HuH-7 (cell line): ENCODE measurements at regions not wholly inside any gene's neighbourhood (a gene's known extent, or its start where the extent isn't known, plus 50 kb on each side); places are given as distances from the start of the nearest gene placed in this dataset.

Experiments used
- DNase-seq: peaks from one replicate; pipeline ENCODE4 v3.0.0; 2011; ENCODE audit warnings: low spot score

- no peak for DNase-seq
Measured at GRCh38 chr3:28905798-28906197, 375.1 kb upstream of the RBMS3 start.

DNA sequence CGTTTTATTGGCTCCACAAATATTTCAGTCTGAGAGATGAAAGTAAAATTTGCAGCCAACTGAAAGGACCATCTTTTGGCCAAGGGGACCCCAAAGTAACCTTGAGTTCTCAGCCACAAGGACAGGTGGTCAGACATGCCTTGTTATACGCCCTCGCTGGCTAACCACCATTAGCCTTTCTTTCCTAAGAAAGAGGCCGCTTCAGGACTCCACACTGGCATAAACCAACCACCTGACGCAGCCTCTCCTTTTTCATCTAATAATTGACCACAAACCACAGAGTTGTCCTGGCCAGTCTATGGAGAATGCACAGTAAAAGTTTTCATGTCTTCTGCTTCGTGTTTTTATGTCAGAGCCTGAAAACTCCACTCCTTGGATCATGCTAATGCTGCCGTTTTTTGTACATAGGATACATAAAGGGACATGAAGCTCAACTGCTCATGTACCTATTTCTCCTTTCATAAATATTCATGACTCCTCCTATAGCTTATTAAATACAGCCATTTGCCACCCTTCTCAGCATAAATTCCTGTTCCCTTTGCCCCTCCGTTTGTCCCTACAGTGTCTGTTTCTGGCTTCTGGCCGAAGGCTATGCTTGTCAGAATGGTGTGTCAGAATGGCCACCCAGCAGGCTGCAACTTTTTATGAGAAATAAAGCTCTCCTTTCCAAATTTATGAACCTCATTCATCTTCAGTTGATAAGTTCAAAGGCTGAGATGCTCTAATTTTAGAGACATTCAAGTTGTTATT is 374.1 kb upstream of the RBMS3 start:
- no peak for DNase-seq

DNA sequence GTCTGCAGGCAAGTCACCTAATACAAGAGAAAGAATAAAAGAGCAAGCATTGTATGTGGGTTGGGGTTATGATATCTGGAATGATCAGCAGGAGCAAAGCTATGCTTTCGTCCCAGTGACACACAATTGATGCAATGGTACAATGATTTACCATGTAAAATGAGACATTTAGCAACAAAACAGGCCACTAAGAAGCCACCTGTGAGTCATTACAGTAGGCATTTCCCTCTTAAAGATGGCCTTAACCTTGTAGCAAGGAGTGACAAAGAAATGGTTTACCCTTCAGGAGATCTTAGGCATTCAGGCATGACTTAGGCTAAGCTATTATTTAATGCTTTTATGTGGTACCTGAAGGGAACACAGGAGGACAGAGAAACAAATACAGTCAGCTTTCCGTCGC is 373.3 kb upstream of the RBMS3 start:
- DNase-seq = no peak

DNA sequence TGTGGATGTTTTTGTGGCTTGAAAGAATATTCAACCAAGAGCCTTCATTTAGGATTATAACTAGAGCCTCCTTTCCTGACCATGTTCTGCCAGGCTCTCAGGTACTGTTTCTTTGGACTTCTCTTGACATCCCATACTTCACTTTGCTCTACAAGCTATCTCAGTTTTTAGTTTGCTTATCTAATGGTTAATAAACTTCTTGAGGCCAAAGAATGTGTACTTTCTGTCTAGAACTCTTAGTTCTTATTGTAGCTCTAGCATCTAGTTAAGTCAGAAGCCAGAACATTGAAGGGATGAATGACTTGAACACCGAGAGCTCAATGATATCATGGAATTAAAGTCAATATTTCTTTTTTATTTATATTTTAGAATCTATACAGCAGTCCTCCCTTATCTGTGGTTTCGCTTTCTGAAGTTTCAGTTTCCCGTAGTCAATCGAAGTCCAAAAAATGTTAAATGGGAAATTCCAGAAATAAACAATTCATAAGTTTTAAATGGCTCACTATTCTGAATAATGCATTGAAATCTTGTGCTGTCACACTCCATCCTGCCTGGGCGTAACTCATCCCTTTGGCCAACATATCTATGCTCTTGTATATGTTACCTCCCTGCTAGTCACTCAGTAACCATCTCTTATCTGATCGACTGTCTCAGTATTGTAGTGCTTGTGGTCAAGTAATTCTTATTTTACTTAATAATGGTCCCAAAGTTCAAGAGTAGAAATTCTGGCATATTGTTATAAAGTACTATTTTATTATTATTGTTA is 368.6 kb upstream of the RBMS3 start:
- no peak for DNase-seq

GRCh38 chr3:28915741-28916500 is 364.9 kb upstream of the RBMS3 start:
- DNase-seq = peak; percentile 22

DNA sequence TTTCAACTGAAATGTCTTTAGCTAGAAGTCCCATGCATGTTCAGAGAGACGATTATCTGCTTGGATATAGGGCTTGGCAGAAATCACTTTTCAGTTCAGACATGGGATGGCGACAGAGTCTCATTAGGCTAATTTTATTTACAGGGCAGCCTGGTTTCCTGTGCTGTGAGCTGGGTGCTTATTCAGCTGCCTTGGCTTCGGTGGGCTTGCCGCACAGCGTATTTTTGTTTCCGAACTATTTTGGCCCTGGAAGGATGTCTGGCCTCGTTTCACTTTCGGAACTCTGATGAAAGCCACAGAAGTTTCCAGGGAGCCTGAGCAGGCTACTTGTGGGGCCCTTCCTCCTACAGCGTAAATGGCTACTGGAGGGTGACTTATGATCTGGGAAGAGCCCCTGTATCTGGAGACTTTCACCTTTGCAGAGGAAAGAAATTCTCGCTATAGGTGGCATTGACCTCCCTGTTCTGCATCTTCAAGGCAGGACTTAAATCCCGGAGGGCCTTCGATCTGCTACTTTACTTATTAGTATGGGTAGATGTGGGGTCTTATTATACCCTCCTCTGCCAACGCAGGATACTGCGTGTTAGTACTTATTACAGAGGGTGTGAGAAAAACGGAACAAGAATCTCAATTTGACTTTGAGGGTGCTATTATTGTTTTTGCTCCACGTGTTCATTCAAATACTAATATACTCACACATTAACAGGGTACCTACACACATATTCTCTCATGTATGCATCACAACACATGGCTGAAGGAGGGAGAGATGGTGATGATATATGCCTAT is 364.0 kb upstream of the RBMS3 start:
- DNase-seq = no peak

- no peak for DNase-seq
Measured at GRCh38 chr3:28917895-28918475, 362.9 kb upstream of the RBMS3 start.

DNA sequence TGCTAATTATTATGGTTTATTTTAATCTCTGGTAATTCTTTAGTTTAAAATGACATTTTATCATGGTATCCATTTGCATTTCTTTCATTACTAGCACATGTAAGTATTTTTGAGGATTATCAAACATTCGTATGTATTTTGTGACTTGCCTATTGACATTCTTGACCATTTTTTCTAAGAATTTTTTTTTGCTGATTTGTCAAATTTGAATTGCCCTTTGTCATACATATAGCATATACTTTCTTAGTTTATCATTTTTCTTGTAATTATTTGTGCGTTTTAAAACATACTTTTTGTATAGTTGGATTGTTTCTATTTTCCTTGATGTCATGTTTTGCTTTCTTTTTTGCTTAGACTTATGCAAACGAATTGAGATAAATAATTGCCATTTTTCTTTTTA is 358.5 kb upstream of the RBMS3 start:
- no peak for DNase-seq

GRCh38 chr3:28923994-28924393 is 356.9 kb upstream of the RBMS3 start:
- no peak for DNase-seq

- no peak for DNase-seq
Measured at GRCh38 chr3:28924744-28925360, 356.0 kb upstream of the RBMS3 start.

DNA sequence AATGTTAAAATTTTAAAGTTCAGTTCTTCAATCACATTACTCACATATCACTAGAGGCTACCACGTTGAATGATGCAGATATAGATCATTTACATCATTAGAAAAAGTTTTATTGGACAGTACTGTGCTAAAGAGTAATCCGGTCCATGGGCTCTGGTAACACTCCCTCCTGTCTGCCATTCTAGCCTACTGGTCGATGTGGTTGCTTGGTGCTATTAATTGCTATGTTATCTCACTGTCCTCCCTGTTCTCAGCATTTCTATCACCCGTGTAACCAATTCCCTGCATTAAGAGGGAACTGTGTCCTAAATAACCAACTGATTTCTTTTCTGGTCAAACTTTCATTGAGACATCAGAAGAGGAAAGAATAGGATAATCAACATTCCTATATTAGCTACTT is 347.5 kb upstream of the RBMS3 start:
- no peak for DNase-seq

DNA sequence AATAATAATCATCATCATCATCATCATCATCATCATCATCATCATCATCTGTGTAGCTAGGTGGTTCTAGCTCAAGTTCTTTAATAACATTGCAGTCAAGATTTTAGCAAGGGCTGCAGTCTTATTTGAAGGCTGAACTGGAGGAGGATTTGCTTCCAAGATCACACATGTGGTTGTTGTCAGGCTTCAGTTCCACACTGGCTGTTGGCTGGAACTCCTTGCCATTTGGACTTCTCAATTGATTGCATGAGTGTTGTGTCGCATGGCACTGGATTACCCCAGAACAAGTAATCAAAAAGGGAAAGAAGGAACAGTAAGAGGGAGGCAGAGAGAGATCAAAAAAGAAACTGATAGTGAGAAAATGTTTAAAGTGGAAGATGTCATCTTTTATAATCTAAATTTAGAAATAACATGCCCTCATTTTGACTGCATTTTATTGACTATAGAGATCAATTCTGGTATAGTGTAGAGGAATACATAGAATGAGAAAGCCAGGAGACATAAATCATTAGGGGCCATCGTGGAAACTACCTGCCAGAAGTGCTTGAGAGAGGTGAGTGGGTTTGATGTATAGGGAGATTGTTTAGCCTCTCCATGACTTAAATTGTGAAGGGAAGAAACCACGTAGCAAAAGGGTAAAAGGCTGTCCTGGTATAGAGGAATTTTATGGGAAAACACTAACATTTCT is 346.6 kb upstream of the RBMS3 start:
- DNase-seq = no peak

DNA sequence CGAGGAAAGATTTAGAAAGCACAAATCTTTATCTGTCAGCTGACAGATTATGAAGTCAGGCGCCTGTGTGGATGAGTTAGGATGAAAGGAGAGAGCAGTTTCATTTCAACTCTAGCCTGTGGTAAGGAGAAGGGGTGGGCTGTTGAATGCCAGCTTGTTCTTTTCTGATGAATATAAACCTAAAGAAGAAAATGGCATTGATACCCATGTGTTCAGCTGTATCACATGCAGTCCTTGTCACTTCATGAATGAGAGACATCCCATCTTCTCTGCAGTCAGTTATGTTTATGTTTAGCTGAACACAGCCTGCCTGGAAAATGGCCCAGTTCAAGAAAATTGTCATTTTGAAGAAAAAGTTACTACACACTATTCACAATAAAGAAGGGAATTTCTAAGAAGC is 345.7 kb upstream of the RBMS3 start:
- no peak for DNase-seq

GRCh38 chr3:28936154-28936553 is 344.7 kb upstream of the RBMS3 start:
- DNase-seq = no peak

GRCh38 chr3:28940530-28940929 is 340.3 kb upstream of the RBMS3 start:
- no peak for DNase-seq

- DNase-seq = no peak
Measured at GRCh38 chr3:28940994-28941393, 339.9 kb upstream of the RBMS3 start.

DNA sequence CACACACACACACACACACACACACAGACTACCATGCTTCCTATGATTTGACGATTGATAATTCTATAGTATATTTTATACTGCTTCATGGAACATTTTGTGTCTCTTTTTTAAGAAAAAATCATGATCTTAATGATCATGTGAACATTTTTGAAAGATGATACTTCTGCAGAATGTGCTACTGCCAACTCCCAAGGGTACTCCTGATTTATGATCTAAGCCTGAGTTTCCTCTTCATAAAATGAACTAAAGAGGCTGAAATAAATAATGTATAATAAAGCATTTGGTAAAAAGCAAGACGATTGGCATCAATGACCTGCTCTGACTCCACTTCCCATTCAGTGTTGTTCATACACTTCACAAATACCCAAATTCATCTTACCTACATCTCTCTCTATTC is 333.8 kb upstream of the RBMS3 start:
- no peak for DNase-seq

DNA sequence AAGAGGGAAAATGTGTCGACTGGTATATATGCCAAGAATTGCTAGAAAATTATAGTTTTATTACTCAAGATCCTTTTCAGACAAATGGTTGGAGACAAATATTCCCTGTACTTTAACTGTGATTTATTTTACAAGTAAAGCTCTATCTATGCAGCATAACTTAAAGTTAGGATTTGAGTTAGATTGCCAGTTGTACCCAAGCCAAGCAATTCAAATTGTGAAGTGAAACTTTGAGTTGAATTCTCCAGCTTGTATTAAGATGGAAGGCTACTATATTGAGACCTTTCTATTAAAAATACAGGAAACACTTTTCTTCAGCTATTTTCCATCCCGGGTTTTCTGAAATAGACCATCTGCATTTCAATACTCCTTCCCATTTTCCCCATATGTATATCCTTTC is 333.1 kb upstream of the RBMS3 start:
- DNase-seq = no peak

DNA sequence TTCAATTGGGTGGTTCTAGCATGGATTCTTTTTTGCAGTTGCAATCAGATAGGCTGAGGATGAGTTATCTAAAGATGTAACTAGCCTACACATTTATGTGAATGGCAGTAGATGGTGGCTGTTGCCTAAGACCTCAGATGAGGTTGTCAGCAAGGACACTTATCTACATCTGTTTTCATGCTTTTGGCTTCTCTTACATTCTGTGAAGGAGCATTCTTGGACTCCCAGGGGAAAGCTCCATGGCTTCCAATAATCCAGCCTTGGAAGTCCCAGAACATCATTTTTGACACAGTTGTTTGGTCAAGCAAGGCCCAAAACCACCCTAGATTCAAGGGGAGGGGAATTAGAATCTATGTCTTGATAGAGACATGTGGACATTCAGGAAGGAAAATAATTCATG is 332.2 kb upstream of the RBMS3 start:
- no peak for DNase-seq

- DNase-seq = no peak
Measured at GRCh38 chr3:28949580-28949979, 331.3 kb upstream of the RBMS3 start.

- no peak for DNase-seq
Measured at GRCh38 chr3:28950614-28951013, 330.3 kb upstream of the RBMS3 start.
